LNCAP (cell line): ENCODE measurements at regions not wholly inside any gene's neighbourhood (a gene's known extent, or its start where the extent isn't known, plus 50 kb on each side); places are given as distances from the start of the nearest gene placed in this dataset.

ENCODE experiments used
- TF ChIP-seq, protein P1 (sequence below): fragments of 450-650 bp; IDR thresholded peaks from 2 replicates; pipeline ENCODE4 v1.5.1; 2017; ENCODE audit warnings: mild to moderate bottlenecking

DNA sequence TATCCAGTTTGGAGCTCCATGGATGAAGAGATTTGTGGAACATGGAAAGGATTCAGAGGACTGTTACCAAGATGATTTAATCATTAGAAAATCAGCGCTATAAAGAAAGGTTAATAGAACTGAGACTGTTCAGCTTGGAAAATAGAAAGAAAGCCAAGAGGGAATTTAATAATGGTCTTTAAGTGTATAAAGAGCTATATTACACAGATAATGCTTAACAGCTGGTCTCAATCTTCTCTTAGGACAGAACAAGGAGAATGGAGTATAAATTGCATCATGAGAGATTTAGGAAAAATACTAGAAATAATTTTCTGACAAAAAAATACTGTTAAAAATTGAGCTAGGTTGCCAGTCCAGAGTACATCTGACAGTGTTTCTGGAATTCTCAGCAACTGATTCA is 91.3 kb upstream of the MAGEC2 start:
- TF ChIP-seq, protein P1, sequence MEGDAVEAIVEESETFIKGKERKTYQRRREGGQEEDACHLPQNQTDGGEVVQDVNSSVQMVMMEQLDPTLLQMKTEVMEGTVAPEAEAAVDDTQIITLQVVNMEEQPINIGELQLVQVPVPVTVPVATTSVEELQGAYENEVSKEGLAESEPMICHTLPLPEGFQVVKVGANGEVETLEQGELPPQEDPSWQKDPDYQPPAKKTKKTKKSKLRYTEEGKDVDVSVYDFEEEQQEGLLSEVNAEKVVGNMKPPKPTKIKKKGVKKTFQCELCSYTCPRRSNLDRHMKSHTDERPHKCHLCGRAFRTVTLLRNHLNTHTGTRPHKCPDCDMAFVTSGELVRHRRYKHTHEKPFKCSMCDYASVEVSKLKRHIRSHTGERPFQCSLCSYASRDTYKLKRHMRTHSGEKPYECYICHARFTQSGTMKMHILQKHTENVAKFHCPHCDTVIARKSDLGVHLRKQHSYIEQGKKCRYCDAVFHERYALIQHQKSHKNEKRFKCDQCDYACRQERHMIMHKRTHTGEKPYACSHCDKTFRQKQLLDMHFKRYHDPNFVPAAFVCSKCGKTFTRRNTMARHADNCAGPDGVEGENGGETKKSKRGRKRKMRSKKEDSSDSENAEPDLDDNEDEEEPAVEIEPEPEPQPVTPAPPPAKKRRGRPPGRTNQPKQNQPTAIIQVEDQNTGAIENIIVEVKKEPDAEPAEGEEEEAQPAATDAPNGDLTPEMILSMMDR = no peak

DNA sequence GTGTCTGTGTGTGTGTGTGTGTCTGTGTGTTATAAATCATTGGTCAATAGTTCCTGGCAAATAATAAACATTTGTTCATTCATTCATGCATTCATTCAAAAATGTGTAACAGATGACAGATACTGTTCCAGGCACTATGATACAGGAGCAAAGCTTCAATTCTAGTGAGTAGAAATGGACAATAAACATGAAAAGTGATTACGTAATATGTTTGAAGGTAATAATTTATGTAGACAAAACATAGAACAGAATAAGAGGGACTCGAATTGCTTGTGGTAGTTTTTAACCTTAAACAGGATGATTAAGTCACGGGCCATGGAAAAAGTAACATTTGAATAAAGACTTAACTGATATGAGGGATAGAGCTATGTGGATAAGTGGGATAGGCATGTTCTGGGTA is 90.1 kb upstream of the MAGEC2 start:
- TF ChIP-seq, protein P1 = no peak

DNA sequence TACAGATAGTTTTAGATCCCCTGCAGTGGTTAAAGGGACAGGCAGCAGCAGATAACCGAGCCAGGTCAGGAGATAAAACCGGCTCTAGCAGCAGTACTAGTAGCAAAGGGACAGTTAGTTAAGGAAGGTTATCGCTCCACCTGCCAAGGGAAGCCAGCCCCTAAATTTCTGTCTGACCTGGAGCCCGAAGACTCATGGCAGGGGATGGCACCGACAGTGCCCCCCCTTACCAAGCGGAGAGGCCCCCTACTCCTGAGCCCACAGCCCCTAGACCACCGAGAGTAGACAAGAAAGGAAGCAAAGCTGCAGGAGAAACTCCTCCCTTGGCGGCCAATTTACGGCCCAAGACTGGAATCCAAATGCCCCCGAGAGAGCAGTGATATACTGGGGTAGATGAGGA is 61.3 kb upstream of the MAGEC2 start:
- TF ChIP-seq, protein P1 = no peak

DNA sequence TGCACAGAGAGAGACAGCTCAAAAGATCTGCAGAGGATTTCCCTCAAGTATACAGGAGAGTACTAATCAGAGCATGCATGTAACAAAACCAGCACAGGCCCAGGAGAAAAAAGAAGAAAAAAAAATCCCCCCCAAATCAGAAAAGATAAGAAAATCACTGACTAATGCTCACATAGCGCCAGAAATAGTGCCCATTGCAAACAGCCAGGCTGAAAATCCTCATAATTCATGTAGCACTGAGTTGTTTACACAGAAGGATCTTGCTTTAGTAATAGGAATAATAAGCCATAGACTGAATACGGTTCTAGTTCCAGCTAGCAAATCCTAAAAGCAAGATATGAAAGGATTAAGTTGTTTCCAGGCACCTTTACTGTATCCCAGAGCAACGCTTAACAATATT is 51.8 kb upstream of the MAGEC2 start:
- TF ChIP-seq, protein P1 = no peak
